IMR-90 (cell line): ENCODE measurements at regions not wholly inside any gene's neighbourhood (a gene's known extent, or its start where the extent isn't known, plus 50 kb on each side); places are given as distances from the start of the nearest gene placed in this dataset.

ENCODE experiments used
- BHLHE40 ChIP-seq: fragments of 150-350 bp; IDR thresholded peaks from 2 replicates; pipeline ENCODE4 v1.6.1; 2016; ENCODE audit warnings: mild to moderate bottlenecking, low read depth, low read length
- TF ChIP-seq, protein P1 (sequence below): conservative IDR thresholded peaks from 2 replicates; pipeline ENCODE4 v1.5.1; 2012; ENCODE audit warnings: mild to moderate bottlenecking, low read depth, low read length, improper control_type of control experiment
- TF ChIP-seq, protein P2 (sequence below): fragments of 150-350 bp; IDR thresholded peaks from 2 replicates; pipeline ENCODE4 v1.6.1; 2016; ENCODE audit warnings: low read depth, mild to moderate bottlenecking, low read length, moderate library complexity, borderline replicate concordance

DNA sequence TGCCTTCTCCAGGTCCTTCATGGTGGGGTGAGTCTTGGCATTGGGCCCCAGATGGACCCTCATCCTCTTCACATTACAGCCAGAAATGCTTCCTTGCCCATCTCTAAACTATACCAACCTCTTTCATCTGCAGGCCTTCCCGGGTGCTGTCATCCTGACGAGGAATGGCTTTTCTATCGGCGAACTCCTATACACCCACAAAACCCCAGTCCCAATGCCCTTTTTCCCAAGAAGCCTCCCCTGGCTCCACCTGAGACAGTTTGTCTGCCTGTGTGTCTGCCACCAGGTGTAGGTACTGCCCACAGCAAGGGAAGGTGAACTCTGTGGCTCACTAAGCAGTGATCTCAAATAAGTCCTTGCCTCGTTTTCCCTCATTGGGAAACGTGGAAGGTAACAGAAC is 55.3 kb downstream of the PTPRS start:
- TF ChIP-seq, protein P1, sequence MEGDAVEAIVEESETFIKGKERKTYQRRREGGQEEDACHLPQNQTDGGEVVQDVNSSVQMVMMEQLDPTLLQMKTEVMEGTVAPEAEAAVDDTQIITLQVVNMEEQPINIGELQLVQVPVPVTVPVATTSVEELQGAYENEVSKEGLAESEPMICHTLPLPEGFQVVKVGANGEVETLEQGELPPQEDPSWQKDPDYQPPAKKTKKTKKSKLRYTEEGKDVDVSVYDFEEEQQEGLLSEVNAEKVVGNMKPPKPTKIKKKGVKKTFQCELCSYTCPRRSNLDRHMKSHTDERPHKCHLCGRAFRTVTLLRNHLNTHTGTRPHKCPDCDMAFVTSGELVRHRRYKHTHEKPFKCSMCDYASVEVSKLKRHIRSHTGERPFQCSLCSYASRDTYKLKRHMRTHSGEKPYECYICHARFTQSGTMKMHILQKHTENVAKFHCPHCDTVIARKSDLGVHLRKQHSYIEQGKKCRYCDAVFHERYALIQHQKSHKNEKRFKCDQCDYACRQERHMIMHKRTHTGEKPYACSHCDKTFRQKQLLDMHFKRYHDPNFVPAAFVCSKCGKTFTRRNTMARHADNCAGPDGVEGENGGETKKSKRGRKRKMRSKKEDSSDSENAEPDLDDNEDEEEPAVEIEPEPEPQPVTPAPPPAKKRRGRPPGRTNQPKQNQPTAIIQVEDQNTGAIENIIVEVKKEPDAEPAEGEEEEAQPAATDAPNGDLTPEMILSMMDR: no peak
- TF ChIP-seq, protein P2, sequence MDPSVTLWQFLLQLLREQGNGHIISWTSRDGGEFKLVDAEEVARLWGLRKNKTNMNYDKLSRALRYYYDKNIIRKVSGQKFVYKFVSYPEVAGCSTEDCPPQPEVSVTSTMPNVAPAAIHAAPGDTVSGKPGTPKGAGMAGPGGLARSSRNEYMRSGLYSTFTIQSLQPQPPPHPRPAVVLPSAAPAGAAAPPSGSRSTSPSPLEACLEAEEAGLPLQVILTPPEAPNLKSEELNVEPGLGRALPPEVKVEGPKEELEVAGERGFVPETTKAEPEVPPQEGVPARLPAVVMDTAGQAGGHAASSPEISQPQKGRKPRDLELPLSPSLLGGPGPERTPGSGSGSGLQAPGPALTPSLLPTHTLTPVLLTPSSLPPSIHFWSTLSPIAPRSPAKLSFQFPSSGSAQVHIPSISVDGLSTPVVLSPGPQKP: no peak
- no peak for TF ChIP-seq BHLHE40
